ENCODE measurements at regions not wholly inside any gene's neighbourhood (a gene's known extent, or its start where the extent isn't known, plus 50 kb on each side); places are given as distances from the start of the nearest gene placed in this dataset.

DNA sequence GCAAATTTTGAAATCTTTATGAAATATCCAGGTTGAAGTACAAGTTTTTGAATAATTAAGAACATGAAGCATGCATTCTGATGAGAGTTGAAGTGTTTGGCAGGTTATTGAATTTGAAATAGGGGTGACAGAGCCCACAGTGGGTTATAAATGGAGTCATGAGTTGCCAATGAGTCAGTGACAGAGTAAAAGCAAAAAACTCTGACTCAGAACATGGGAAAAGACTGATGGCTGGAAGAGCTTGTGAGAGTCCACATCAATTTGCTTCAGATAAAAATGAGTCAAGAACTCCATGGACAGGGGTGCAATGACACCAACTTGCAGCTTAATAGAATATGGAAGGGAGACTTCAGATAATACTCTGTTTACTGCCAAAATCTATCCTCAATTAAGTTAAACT lies 105.3 kb downstream of the SLC6A15 start:
- no peak for TF ChIP-seq EP300 (IDR thresholded peaks at IDR 0.05)
- no peak for TF ChIP-seq POLR2AphosphoS5 (IDR thresholded peaks at IDR 0.05)
- TF ChIP-seq, protein P1, sequence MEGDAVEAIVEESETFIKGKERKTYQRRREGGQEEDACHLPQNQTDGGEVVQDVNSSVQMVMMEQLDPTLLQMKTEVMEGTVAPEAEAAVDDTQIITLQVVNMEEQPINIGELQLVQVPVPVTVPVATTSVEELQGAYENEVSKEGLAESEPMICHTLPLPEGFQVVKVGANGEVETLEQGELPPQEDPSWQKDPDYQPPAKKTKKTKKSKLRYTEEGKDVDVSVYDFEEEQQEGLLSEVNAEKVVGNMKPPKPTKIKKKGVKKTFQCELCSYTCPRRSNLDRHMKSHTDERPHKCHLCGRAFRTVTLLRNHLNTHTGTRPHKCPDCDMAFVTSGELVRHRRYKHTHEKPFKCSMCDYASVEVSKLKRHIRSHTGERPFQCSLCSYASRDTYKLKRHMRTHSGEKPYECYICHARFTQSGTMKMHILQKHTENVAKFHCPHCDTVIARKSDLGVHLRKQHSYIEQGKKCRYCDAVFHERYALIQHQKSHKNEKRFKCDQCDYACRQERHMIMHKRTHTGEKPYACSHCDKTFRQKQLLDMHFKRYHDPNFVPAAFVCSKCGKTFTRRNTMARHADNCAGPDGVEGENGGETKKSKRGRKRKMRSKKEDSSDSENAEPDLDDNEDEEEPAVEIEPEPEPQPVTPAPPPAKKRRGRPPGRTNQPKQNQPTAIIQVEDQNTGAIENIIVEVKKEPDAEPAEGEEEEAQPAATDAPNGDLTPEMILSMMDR (IDR thresholded peaks at IDR 0.05) = no peak
- no peak for TF ChIP-seq POLR2A (IDR thresholded peaks at IDR 0.05)
- no peak for DNase-seq (ENCODE audit: low spot score in 2 of 2)
- no peaks in the 10 kb centered on the region for H3K36me3 ChIP-seq
- no peaks in the 10 kb centered on the region for H3K4me1 ChIP-seq
- no peak overlapping the region for H3K4me3 ChIP-seq
- H3K9me3 ChIP-seq = no peaks in the 10 kb centered on the region
- H3K27ac ChIP-seq = no peak overlapping the region
- no peaks in the 10 kb centered on the region for H3K27me3 ChIP-seq

DNA sequence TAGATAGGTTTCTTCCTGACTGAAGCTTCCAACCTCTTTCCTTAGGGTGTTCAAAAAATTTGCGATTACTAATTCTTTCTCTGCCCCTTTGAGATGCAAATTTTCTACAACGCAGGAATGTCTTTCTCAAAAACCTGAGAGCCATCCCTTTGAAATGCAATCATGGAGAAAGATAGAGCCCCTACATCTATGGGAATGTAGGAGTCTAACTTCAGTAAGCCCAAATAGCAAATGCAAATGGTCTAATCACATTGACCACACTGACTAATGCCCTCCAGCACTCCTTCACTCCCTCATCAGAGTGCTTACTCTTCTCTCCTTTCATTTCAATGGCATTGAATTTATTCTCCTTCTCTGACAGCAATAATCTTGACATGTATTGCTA lies 107.1 kb downstream of the SLC6A15 start:
- H3K9me3 ChIP-seq = no peaks in the 10 kb centered on the region
- no peak overlapping the region for H3K27ac ChIP-seq
- H3K4me3 ChIP-seq = no peak overlapping the region
- WGBS = 32% methylated on average over 2 of the region's 2 CpGs
- no peaks in the 10 kb centered on the region for H3K4me1 ChIP-seq
- TF ChIP-seq, protein P1 (IDR thresholded peaks at IDR 0.05) = no peak
- TF ChIP-seq EP300 (IDR thresholded peaks at IDR 0.05) (no peak), POLR2AphosphoS5 (IDR thresholded peaks at IDR 0.05) (no peak), POLR2A (IDR thresholded peaks at IDR 0.05) (no peak)
- H3K36me3 ChIP-seq = no peaks in the 10 kb centered on the region
- H3K27me3 ChIP-seq = no peaks in the 10 kb centered on the region
- DNase-seq (ENCODE audit: low spot score in 2 of 2) = no peak

DNA sequence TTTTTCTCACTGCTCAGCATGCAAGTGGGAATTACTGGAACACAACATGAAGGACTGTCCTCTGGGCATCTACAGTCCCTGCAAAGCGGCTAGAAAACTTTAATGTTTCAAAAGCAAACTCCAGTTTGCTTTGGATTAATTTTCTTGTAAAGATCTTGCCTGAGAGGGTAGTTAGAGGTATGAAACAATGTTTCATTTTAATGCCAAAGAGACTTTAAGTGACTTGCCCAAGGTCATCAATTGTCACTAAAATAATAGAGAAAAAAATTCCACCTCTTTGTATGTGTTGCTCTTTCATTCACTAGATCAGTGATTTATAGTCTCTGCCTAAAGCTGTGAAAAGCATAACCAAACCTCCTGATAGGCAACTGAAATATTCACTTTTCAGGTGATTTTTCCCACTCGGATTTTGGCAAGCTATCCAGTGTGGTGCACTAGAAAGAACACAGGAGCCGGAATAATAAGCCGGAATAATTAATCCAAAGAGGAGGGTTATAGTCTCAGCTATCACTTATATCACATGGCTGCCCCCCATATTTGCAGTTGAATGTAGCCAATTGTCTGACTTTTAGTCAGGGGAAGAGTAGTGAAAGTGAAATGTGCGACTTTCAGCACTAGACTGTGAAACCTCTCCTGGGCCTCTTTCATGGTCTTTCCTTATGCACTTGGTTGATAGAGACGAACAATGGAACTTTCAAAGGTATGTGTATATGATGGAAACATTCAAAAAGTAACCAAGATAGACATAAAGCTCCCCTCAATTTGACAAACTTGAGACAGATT lies 107.7 kb downstream of the SLC6A15 start:
- H3K4me3 ChIP-seq = no peak overlapping the region
- TF ChIP-seq POLR2A (IDR thresholded peaks at IDR 0.05) = no peak
- no peak for TF ChIP-seq POLR2AphosphoS5 (IDR thresholded peaks at IDR 0.05)
- H3K27me3 ChIP-seq = no peaks in the 10 kb centered on the region
- 82% methylated on average over 6 of the region's 6 CpGs for WGBS
- no peak for DNase-seq (ENCODE audit: low spot score in 2 of 2)
- H3K36me3 ChIP-seq = no peaks in the 10 kb centered on the region
- H3K27ac ChIP-seq = no peak overlapping the region
- H3K9me3 ChIP-seq = no peaks in the 10 kb centered on the region
- H3K4me1 ChIP-seq = no peaks in the 10 kb centered on the region

DNA sequence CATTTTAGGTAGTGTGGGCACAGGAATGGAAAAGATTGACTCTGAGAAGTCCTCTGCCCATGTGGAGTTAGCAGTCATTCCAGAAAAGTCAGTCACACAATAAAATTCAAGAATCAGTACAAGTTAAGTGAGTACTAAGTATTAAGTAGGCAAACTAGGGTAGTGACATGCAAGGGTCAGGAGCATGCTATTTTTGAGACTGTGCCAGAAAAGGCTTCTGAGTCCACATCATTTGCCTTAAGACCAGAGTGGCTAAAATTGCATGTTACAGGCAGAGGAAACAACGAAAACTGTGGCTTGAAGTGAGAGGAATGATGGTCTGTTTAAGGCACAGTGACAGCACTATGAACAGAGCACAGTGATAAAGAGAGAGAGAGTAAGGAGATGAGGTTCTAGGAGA lies 108.9 kb downstream of the SLC6A15 start:
- H3K27ac ChIP-seq = no peak overlapping the region
- H3K9me3 ChIP-seq = no peaks in the 10 kb centered on the region
- H3K27me3 ChIP-seq = no peaks in the 10 kb centered on the region
- 67% methylated on average over 1 of the region's 1 CpG for WGBS
- TF ChIP-seq, protein P1 (IDR thresholded peaks at IDR 0.05) = no peak
- TF ChIP-seq POLR2A (IDR thresholded peaks at IDR 0.05) = no peak
- TF ChIP-seq POLR2AphosphoS5 (IDR thresholded peaks at IDR 0.05) = no peak
- no peak for TF ChIP-seq EP300 (IDR thresholded peaks at IDR 0.05)
- no peaks in the 10 kb centered on the region for H3K4me1 ChIP-seq
- H3K4me3 ChIP-seq = no peak overlapping the region
- no peaks in the 10 kb centered on the region for H3K36me3 ChIP-seq
- DNase-seq (ENCODE audit: low spot score in 2 of 2) = no peak

DNA sequence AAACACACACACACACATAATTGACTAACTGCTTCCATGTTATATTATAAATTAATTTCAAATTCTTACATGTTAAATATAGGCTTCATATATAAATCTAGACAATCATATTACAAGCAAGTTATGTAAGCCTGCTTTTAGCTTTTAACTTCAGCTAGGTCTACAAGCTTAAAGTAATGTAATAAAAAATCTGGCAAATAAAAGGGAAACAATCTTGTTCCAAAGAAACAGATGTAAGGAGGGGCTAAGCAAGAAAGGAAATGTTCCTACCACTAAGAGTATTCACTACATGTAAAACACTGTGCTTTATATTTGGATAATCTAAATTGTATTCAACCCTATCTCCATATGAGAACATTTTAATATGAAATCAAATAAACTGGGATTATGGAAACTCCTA lies 110.4 kb downstream of the SLC6A15 start:
- H3K4me3 ChIP-seq = no peak overlapping the region
- no peaks in the 10 kb centered on the region for H3K27me3 ChIP-seq
- no peak for DNase-seq (ENCODE audit: low spot score in 2 of 2)
- no peak overlapping the region for H3K27ac ChIP-seq
- no peaks in the 10 kb centered on the region for H3K36me3 ChIP-seq
- no peaks in the 10 kb centered on the region for H3K9me3 ChIP-seq
- no peak for TF ChIP-seq POLR2AphosphoS5 (IDR thresholded peaks at IDR 0.05)
- H3K4me1 ChIP-seq = no peaks in the 10 kb centered on the region

DNA sequence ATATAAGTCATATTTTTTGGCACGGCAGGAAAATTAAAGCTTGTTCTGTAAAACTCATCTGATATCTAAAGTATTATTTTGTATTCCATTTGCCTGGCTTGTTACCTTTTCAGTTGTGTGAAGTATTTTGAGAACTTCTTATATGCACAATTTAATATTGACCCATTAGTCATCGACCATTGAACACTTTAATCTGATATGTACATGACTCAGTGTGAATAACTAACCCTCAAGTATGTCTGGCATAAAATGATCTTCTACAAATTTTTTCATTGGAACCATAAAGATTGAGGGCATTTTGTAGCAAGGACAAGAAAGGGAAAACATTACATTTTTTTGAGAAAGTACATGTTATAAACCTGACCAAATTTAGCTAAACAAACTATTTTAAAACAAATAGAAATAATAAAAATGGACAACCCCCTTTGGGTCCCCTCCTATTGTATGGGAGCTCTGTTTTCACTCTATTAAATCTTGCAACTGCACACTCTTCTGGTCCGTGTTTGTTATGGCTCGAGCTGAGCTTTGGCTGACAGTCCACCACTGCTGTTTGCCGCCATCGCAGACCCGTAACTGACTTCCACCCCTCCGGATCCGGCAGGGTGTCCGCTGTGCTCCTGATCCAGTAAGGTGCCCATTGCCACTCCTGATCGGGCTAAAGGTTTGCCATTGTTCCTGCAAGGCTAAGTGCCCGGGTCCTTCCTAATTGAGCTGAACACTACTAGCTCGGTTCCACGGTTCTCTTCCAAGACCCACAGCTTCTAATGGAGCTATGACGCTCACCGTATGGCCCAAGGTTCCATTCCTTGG lies 118.8 kb downstream of the SLC6A15 start:
- Histone ChIP-seq H3K9me3 (no peaks in the 10 kb centered on the region), H3K4me1 (no peaks in the 10 kb centered on the region), H3K27me3 (no peaks in the 10 kb centered on the region), H3K36me3 (no peaks in the 10 kb centered on the region), H3K4me3 (no peak overlapping the region), H3K27ac (no peak overlapping the region)
- WGBS = 77% methylated on average over 16 of the region's 16 CpGs
- TF ChIP-seq POLR2AphosphoS5 (IDR thresholded peaks at IDR 0.05) (no peak), POLR2A (IDR thresholded peaks at IDR 0.05) (no peak), EP300 (IDR thresholded peaks at IDR 0.05) (no peak)
- TF ChIP-seq, protein P1 (IDR thresholded peaks at IDR 0.05) = no peak
- no peak for DNase-seq (ENCODE audit: low spot score in 2 of 2)
